ENCODE measurements at regions not wholly inside any gene's neighbourhood (a gene's known extent, or its start where the extent isn't known, plus 50 kb on each side); places are given as distances from the start of the nearest gene placed in this dataset.

GRCh38 chr12:113659416-113659815, 187.7 kb upstream of the LHX5 start (continued):
- TF ChIP-seq, protein P1, sequence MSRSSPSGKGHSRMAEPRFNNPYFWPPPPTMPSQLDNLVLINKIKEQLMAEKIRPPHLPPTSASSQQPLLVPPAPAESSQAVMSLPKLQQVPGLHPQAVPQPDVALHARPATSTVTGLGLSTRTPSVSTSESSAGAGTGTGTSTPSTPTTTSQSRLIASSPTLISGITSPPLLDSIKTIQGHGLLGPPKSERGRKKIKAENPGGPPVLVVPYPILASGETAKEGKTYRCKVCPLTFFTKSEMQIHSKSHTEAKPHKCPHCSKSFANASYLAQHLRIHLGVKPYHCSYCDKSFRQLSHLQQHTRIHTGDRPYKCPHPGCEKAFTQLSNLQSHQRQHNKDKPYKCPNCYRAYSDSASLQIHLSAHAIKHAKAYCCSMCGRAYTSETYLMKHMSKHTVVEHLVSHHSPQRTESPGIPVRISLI (tag by site-specific recombination; IDR thresholded peaks at IDR 0.05): no peak
- TF ChIP-seq, protein P2, sequence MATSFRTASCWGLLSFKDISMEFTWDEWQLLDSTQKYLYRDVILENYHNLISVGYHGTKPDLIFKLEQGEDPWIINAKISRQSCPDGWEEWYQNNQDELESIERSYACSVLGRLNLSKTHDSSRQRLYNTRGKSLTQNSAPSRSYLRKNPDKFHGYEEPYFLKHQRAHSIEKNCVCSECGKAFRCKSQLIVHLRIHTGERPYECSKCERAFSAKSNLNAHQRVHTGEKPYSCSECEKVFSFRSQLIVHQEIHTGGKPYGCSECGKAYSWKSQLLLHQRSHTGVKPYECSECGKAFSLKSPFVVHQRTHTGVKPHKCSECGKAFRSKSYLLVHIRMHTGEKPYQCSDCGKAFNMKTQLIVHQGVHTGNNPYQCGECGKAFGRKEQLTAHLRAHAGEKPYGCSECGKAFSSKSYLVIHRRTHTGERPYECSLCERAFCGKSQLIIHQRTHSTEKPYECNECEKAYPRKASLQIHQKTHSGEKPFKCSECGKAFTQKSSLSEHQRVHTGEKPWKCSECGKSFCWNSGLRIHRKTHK (tag by site-specific recombination; IDR thresholded peaks at IDR 0.05): no peak
- no peak for TF ChIP-seq ZNF426 (tag by site-specific recombination; IDR thresholded peaks at IDR 0.05)
- no peak for TF ChIP-seq RBAK (tag by site-specific recombination; IDR thresholded peaks at IDR 0.05)
- TF ChIP-seq ZNF488 (tag by site-specific recombination; IDR thresholded peaks at IDR 0.05): no peak
- no peak for TF ChIP-seq ZNF473 (tag by site-specific recombination; IDR thresholded peaks at IDR 0.05)
- no peak for TF ChIP-seq ZNF558 (tag by site-specific recombination; IDR thresholded peaks at IDR 0.05)

- Histone ChIP-seq H3K36me3 (ENCODE audit: control insufficient read depth in 2 of 2, insufficient read depth in 1 of 2, low read length in 2 of 2) (no peaks in the 10 kb centered on the region), H3K4me1 (ENCODE audit: control insufficient read depth, insufficient read depth, low read length) (no peaks in the 10 kb centered on the region), H3K9me3 (ENCODE audit: control insufficient read depth, insufficient read depth, low read depth, low read length) (no peaks in the 10 kb centered on the region), H3K4me3 (ENCODE audit: low read depth, low read length) (no peak overlapping the region), H3K27ac (ENCODE audit: extremely low read depth, low read depth, low read length) (no peak overlapping the region)
- CTCF ChIA-PET: no interaction called here
- POLR2A ChIA-PET: no interaction called here
- TF ChIP-seq, protein P3, sequence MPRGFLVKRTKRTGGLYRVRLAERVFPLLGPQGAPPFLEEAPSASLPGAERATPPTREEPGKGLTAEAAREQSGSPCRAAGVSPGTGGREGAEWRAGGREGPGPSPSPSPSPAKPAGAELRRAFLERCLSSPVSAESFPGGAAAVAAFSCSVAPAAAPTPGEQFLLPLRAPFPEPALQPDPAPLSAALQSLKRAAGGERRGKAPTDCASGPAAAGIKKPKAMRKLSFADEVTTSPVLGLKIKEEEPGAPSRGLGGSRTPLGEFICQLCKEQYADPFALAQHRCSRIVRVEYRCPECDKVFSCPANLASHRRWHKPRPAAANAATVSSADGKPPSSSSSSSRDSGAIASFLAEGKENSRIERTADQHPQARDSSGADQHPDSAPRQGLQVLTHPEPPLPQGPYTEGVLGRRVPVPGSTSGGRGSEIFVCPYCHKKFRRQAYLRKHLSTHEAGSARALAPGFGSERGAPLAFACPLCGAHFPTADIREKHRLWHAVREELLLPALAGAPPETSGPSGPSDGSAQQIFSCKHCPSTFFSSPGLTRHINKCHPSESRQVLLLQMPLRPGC (tag by site-specific recombination; IDR thresholded peaks at IDR 0.05): no peak
- no peak for TF ChIP-seq AEBP2 (tag by site-specific recombination; IDR thresholded peaks at IDR 0.05; ENCODE audit: borderline replicate concordance)
- no peak for TF ChIP-seq ZSCAN18 (tag by site-specific recombination; IDR thresholded peaks at IDR 0.05)
- TF ChIP-seq ZNF426 (tag by site-specific recombination; IDR thresholded peaks at IDR 0.05): no peak
- TF ChIP-seq ZNF544 (tag by site-specific recombination; IDR thresholded peaks at IDR 0.05): no peak
- TF ChIP-seq ZNF529 (tag by site-specific recombination; IDR thresholded peaks at IDR 0.05; ENCODE audit: insufficient replicate concordance): no peak
- TF ChIP-seq YY2 (tag by site-specific recombination; IDR thresholded peaks at IDR 0.05): no peak
- no peak for TF ChIP-seq KLF9 (tag by site-specific recombination; IDR thresholded peaks at IDR 0.05; ENCODE audit: low read depth)
- no peak for TF ChIP-seq ZNF629 (tag by site-specific recombination; IDR thresholded peaks at IDR 0.05)
- TF ChIP-seq WT1 (tag by site-specific recombination; IDR thresholded peaks at IDR 0.05): no peak
- TF ChIP-seq, protein P4, sequence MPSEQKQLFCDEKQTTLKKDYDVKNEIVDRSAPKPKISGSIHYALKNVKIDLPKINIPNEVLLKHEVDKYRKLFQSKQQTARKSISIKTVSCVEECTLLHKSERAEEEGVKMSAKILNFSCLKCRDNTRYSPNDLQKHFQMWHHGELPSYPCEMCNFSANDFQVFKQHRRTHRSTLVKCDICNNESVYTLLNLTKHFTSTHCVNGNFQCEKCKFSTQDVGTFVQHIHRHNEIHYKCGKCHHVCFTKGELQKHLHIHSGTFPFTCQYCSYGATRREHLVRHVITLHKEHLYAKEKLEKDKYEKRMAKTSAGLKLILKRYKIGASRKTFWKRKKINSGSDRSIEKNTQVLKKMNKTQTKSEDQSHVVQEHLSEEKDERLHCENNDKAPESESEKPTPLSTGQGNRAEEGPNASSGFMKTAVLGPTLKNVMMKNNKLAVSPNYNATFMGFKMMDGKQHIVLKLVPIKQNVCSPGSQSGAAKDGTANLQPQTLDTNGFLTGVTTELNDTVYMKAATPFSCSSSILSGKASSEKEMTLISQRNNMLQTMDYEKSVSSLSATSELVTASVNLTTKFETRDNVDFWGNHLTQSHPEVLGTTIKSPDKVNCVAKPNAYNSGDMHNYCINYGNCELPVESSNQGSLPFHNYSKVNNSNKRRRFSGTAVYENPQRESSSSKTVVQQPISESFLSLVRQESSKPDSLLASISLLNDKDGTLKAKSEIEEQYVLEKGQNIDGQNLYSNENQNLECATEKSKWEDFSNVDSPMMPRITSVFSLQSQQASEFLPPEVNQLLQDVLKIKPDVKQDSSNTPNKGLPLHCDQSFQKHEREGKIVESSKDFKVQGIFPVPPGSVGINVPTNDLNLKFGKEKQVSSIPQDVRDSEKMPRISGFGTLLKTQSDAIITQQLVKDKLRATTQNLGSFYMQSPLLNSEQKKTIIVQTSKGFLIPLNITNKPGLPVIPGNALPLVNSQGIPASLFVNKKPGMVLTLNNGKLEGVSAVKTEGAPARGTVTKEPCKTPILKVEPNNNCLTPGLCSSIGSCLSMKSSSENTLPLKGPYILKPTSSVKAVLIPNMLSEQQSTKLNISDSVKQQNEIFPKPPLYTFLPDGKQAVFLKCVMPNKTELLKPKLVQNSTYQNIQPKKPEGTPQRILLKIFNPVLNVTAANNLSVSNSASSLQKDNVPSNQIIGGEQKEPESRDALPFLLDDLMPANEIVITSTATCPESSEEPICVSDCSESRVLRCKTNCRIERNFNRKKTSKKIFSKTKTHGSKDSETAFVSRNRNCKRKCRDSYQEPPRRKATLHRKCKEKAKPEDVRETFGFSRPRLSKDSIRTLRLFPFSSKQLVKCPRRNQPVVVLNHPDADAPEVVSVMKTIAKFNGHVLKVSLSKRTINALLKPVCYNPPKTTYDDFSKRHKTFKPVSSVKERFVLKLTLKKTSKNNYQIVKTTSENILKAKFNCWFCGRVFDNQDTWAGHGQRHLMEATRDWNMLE (tag by site-specific recombination; conservative IDR thresholded peaks at IDR 0.05; ENCODE audit: low read depth): no peak
- no peak for TF ChIP-seq ZNF140 (tag by site-specific recombination; IDR thresholded peaks at IDR 0.05)
- TF ChIP-seq ZBTB21 (tag by site-specific recombination; IDR thresholded peaks at IDR 0.05): no peak
Observed at GRCh38 chr12:113659015-113659414, 187.3 kb upstream of the LHX5 start.

Data from HEK293 (cell line).